ENCODE measurements at regions not wholly inside any gene's neighbourhood (a gene's known extent, or its start where the extent isn't known, plus 50 kb on each side); places are given as distances from the start of the nearest gene placed in this dataset.

DNA sequence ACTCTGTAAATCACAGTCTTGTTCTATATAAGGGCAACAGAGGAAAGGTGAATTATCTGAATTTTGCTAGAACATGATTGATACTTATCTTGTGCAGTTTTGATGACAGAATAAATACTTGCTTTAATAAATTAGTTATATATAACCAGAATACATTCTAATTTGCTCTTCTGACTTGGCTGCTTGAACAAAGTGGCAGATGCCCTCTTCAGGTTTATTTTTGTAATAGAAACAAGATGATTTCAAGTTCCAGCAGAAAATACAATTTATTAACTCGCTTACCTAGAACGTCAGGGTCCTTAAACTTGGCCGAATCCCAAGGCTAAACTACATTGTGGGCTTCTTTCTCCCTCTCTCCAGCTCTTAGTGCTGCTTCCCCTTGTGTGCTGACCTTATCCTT lies 57.6 kb upstream of the SSTR1 start:
- H3K36me3 ChIP-seq (ENCODE audit: control insufficient read depth, insufficient read depth, low read length): no peaks in the 10 kb centered on the region
- no peaks in the 10 kb centered on the region for H3K4me1 ChIP-seq (ENCODE audit: control insufficient read depth, insufficient read depth, low read length)
- 96 to 100% methylated on average over 3 of the region's 3 CpGs for WGBS, 2 experiments
- no peaks in the 10 kb centered on the region for H3K9me3 ChIP-seq (ENCODE audit: control insufficient read depth, low read length)
- H3K27ac ChIP-seq (ENCODE audit: insufficient read depth, low read depth, low read length, poor library complexity, severe bottlenecking): no peak overlapping the region
- no peaks in the 10 kb centered on the region for H3K27me3 ChIP-seq (ENCODE audit: control insufficient read depth, insufficient read depth, low read length, poor library complexity, severe bottlenecking)
- no peak overlapping the region for H3K4me3 ChIP-seq (ENCODE audit: insufficient read depth, low read depth, low read length)
